ENCODE measurements at regions not wholly inside any gene's neighbourhood (a gene's known extent, or its start where the extent isn't known, plus 50 kb on each side); places are given as distances from the start of the nearest gene placed in this dataset.

DNA sequence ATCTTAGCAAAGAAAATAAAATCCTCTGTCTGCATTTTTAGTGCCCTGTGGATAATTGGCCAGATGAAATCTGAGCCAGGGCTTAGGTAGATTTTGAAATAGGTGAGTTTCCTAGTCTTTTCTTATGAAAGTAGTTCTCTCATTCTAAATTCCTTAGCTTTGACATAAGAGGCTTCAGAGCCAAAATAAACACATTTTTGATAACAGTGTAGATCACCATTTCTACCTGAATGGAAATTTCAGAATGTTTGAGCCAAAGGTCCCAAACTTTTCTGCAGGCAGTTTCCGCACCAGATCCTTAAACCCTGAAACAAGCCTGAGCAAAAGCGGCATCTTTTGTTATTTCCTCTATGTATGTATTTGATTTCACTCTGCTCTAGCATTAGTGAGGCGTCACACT, 551.2 kb downstream of the EFNB2 start:
- no peaks in the 10 kb centered on the region for H3K36me3 ChIP-seq
- H3K27ac ChIP-seq: no peak overlapping the region
- H3K4me3 ChIP-seq (ENCODE audit: low read depth, low read length): no peak overlapping the region
- H3K27me3 ChIP-seq (ENCODE audit: insufficient read depth, low read depth, severe bottlenecking): no peaks in the 10 kb centered on the region
- H3K9me3 ChIP-seq (ENCODE audit: severe bottlenecking): no peaks in the 10 kb centered on the region
- TF ChIP-seq, protein P1, sequence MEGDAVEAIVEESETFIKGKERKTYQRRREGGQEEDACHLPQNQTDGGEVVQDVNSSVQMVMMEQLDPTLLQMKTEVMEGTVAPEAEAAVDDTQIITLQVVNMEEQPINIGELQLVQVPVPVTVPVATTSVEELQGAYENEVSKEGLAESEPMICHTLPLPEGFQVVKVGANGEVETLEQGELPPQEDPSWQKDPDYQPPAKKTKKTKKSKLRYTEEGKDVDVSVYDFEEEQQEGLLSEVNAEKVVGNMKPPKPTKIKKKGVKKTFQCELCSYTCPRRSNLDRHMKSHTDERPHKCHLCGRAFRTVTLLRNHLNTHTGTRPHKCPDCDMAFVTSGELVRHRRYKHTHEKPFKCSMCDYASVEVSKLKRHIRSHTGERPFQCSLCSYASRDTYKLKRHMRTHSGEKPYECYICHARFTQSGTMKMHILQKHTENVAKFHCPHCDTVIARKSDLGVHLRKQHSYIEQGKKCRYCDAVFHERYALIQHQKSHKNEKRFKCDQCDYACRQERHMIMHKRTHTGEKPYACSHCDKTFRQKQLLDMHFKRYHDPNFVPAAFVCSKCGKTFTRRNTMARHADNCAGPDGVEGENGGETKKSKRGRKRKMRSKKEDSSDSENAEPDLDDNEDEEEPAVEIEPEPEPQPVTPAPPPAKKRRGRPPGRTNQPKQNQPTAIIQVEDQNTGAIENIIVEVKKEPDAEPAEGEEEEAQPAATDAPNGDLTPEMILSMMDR (IDR thresholded peaks at IDR 0.05; ENCODE audit: low read depth, low read length): no peak
- DNase-seq: no peak

DNA sequence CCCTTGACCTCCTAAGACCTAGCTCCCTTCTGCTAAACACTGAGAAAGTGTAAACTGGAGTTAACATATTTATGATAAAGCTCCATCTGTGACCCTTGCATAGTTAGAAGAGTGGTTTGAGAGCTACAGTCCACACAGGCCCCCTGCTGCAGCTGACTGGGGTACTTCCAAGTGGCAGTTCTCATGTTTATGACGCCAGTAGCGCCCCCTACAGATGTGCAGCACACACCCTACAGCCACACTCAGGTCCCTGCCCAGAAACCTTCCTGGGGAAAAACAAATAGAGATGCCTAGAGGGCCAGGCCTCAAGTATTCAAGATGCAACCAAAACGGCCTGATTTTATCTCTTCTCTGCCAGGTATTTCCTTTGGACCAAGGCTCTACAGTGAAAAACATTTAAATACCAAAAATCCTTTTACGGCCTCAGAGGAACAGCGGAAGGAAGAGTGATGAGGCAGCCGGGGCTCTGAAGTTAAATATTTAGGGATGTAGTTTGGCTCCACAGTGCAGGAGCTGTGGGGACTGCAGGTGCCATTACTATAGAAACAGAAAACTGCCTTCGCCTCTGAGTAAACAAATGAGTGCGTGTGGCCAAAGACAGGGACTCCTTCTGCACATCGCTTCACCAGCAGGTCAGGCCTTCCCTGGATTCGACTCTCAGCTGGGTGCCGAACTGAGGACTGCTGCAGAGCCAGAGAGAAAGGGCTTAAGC, 553.1 kb downstream of the EFNB2 start:
- H3K9me3 ChIP-seq (ENCODE audit: severe bottlenecking): no peaks in the 10 kb centered on the region
- H3K27ac ChIP-seq: no peak overlapping the region
- H3K36me3 ChIP-seq: no peaks in the 10 kb centered on the region
- TF ChIP-seq, protein P1 (IDR thresholded peaks at IDR 0.05; ENCODE audit: low read depth, low read length): peak; percentile 43; the same call in 1 of the 2 replicates
- no peak overlapping the region for H3K4me3 ChIP-seq (ENCODE audit: low read depth, low read length)
- no peaks in the 10 kb centered on the region for H3K27me3 ChIP-seq (ENCODE audit: insufficient read depth, low read depth, severe bottlenecking)
- DNase-seq: peak; percentile 49

- DNase-seq: peak; percentile 67
- Histone ChIP-seq H3K4me3 (ENCODE audit: low read depth, low read length) (no peak overlapping the region), H3K9me3 (ENCODE audit: severe bottlenecking) (no peaks in the 10 kb centered on the region), H3K36me3 (no peaks in the 10 kb centered on the region), H3K27ac (no peak overlapping the region), H3K27me3 (ENCODE audit: insufficient read depth, low read depth, severe bottlenecking) (no peaks in the 10 kb centered on the region)
- TF ChIP-seq, protein P1 (IDR thresholded peaks at IDR 0.05; ENCODE audit: low read depth, low read length): no peak
Observed at GRCh38 chr13:105979131-105980011, 556.1 kb downstream of the EFNB2 start.

DNA sequence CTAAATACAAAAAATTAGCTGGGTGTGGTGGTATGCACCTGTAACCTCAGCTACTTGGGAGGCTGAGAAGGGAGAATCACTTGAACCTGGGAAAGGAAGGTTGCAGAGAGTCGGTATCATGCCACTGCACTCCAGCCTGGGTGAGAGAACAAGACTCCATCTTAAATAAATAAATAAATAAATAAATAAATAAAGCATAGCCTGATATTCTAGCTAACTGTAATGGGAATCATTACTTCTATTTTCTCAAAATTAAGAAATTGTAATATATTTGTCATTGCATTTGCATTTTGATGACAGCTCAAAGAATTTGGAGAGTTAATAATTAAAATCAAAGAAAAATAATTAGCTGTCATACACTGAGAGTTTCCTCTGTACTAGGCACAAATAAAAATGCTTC, 561.1 kb downstream of the EFNB2 start:
- no peak overlapping the region for H3K27ac ChIP-seq
- no peaks in the 10 kb centered on the region for H3K27me3 ChIP-seq (ENCODE audit: insufficient read depth, low read depth, severe bottlenecking)
- H3K36me3 ChIP-seq: no peaks in the 10 kb centered on the region
- TF ChIP-seq, protein P1 (IDR thresholded peaks at IDR 0.05; ENCODE audit: low read depth, low read length): no peak
- H3K9me3 ChIP-seq (ENCODE audit: severe bottlenecking): no peaks in the 10 kb centered on the region
- DNase-seq: no peak
- no peak overlapping the region for H3K4me3 ChIP-seq (ENCODE audit: low read depth, low read length)

- Histone ChIP-seq H3K4me3 (ENCODE audit: low read depth, low read length) (no peak overlapping the region), H3K9me3 (ENCODE audit: severe bottlenecking) (no peaks in the 10 kb centered on the region), H3K36me3 (no peaks in the 10 kb centered on the region), H3K27ac (no peak overlapping the region), H3K27me3 (ENCODE audit: insufficient read depth, low read depth, severe bottlenecking) (no peaks in the 10 kb centered on the region)
- DNase-seq: no peak
- TF ChIP-seq, protein P1 (IDR thresholded peaks at IDR 0.05; ENCODE audit: low read depth, low read length): no peak
Observed at GRCh38 chr13:105972811-105973590, 562.5 kb downstream of the EFNB2 start.
